ENCODE measurements at regions not wholly inside any gene's neighbourhood (a gene's known extent, or its start where the extent isn't known, plus 50 kb on each side); places are given as distances from the start of the nearest gene placed in this dataset.

- H3K27ac ChIP-seq: no peak overlapping the region
- CTCF ChIA-PET: no interaction called here
- no peak for FAIRE-seq
Measured at GRCh38 chr13:87837522-87837921, 166.4 kb downstream of the SLITRK5 start.

GRCh38 chr13:87837946-87838345, 166.8 kb downstream of the SLITRK5 start:
- FAIRE-seq: no peak
- no peaks in the 10 kb centered on the region for H3K9me3 ChIP-seq
- POLR2A ChIA-PET: no interaction called here
- CTCF ChIA-PET: no interaction called here
- no peak overlapping the region for H3K4me3 ChIP-seq
- no peaks in the 10 kb centered on the region for H3K4me1 ChIP-seq
- H3K4me2 ChIP-seq: no peak overlapping the region
- H3K27ac ChIP-seq: no peak overlapping the region
- TF ChIP-seq HEYL (CRISPR knock-in tag; IDR thresholded peaks at IDR 0.05) (no peak), HMGXB4 (CRISPR knock-in tag; IDR thresholded peaks at IDR 0.05; ENCODE audit: borderline replicate concordance) (no peak), FOSL2 (IDR thresholded peaks at IDR 0.05) (no peak), FOSL2 (CRISPR knock-in tag; IDR thresholded peaks at IDR 0.05) (no peak), PBX3 (IDR thresholded peaks at IDR 0.05) (no peak), CHD4 (IDR thresholded peaks at IDR 0.05; ENCODE audit: borderline replicate concordance) (no peak), BCL3 (IDR thresholded peaks at IDR 0.05) (no peak), EHF (CRISPR knock-in tag; IDR thresholded peaks at IDR 0.05) (no peak), HOXB13 (CRISPR knock-in tag; IDR thresholded peaks at IDR 0.05; ENCODE audit: low read depth) (no peak), MAFK (IDR thresholded peaks at IDR 0.05; ENCODE audit: partially characterized antibody) (no peak), RAD21 (conservative IDR thresholded peaks at IDR 0.05 in 1 of 2, IDR thresholded peaks at IDR 0.05 in 1 of 2) (no peak), REST (IDR thresholded peaks at IDR 0.05) (no peak)
- WGBS (ENCODE audit: missing lambda C conversion rate): 75% methylated on average over 1 of the region's 1 CpG
- no peak for DNase-seq (ENCODE audit: low read depth in 1 of 2, low spot score in 1 of 2)
- ATAC-seq: no peak

More at GRCh38 chr13:87837522-87837921, 166.4 kb downstream of the SLITRK5 start:
- WGBS (ENCODE audit: missing lambda C conversion rate): 0% methylated on average over 1 of the region's 1 CpG
- DNase-seq (ENCODE audit: low read depth in 1 of 2, low spot score in 1 of 2) (no peak), ATAC-seq (no peak)
- TF ChIP-seq SREBF2 (IDR thresholded peaks at IDR 0.05): no peak
- TF ChIP-seq ESRRA (IDR thresholded peaks at IDR 0.05; ENCODE audit: borderline replicate concordance, low read length): no peak
- TF ChIP-seq, protein P1, sequence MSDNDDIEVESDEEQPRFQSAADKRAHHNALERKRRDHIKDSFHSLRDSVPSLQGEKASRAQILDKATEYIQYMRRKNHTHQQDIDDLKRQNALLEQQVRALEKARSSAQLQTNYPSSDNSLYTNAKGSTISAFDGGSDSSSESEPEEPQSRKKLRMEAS (IDR thresholded peaks at IDR 0.05): no peak
- no peak for TF ChIP-seq HOXB13 (CRISPR knock-in tag; IDR thresholded peaks at IDR 0.05; ENCODE audit: low read depth)
- no peak for TF ChIP-seq NFE2L2 (conservative IDR thresholded peaks at IDR 0.05; ENCODE audit: low read length)
- no peak for TF ChIP-seq ELK1 (IDR thresholded peaks at IDR 0.05; ENCODE audit: low read depth, low read length)
- no peak for TF ChIP-seq JUNB (IDR thresholded peaks at IDR 0.05)
- TF ChIP-seq RNF2 (IDR thresholded peaks at IDR 0.05; ENCODE audit: borderline replicate concordance, low read depth): no peak
- TF ChIP-seq TP53 (CRISPR knock-in tag; IDR thresholded peaks at IDR 0.05): no peak
- TF ChIP-seq FOSB (CRISPR knock-in tag; IDR thresholded peaks at IDR 0.05): no peak
- no peak for TF ChIP-seq CHD2 (IDR thresholded peaks at IDR 0.05; ENCODE audit: low read length, partially characterized antibody)
- no peak for TF ChIP-seq HDAC2 (IDR thresholded peaks at IDR 0.05)
- no peak for TF ChIP-seq ZNF302 (CRISPR knock-in tag; IDR thresholded peaks at IDR 0.05)
- no peak for TF ChIP-seq RAD21 (conservative IDR thresholded peaks at IDR 0.05 in 1 of 2, IDR thresholded peaks at IDR 0.05 in 1 of 2)
- TF ChIP-seq MAFK (IDR thresholded peaks at IDR 0.05; ENCODE audit: partially characterized antibody): no peak
- TF ChIP-seq POLR2AphosphoS2 (conservative IDR thresholded peaks at IDR 0.05; ENCODE audit: low read length): no peak
- no peak for TF ChIP-seq CBX2 (IDR thresholded peaks at IDR 0.05; ENCODE audit: borderline replicate concordance, low read depth)
- no peak for TF ChIP-seq KDM5A (IDR thresholded peaks at IDR 0.05)
- no peak for TF ChIP-seq POLR2A (IDR thresholded peaks at IDR 0.05; ENCODE audit: low read length)
- TF ChIP-seq CBX8 (IDR thresholded peaks at IDR 0.05): no peak
- Histone ChIP-seq H3K9me3 (no peaks in the 10 kb centered on the region), H3K4me1 (no peaks in the 10 kb centered on the region), H3K4me3 (no peak overlapping the region), H3K4me2 (no peak overlapping the region)
- POLR2A ChIA-PET: no interaction called here
